ENCODE measurements at regions not wholly inside any gene's neighbourhood (a gene's known extent, or its start where the extent isn't known, plus 50 kb on each side); places are given as distances from the start of the nearest gene placed in this dataset.

DNA sequence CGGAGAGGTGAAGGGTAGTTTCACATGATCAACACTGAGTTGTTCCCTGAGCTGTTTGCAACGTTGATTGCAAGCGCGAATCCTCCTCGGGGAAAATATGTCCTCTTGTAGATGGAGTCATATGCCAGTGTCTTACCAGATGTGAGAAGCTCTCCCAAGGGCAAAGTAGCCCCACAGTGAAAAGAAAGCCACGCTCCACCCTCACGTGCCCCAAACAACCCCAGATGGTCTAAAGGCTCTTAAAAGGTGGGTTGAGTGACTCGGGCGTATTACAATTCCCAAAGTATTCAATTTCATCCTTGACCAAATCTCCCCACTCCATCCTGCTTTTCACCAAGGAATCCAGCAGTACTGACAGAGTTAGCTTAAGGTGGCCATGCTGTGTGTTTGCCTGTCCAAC, 332.1 kb upstream of the SOX11 start:
- Mint-ChIP-seq H3K4me3 (no peak overlapping the region), H3K9me3 (no peaks in the 10 kb centered on the region), H3K27me3 (ENCODE audit: low read depth) (no peaks in the 10 kb centered on the region), H3K4me1 (no peaks in the 10 kb centered on the region), H3K27ac (ENCODE audit: unreplicated experiment) (no peak overlapping the region), H3K36me3 (ENCODE audit: low read depth) (no peaks in the 10 kb centered on the region)
- TF ChIP-seq, protein P1, sequence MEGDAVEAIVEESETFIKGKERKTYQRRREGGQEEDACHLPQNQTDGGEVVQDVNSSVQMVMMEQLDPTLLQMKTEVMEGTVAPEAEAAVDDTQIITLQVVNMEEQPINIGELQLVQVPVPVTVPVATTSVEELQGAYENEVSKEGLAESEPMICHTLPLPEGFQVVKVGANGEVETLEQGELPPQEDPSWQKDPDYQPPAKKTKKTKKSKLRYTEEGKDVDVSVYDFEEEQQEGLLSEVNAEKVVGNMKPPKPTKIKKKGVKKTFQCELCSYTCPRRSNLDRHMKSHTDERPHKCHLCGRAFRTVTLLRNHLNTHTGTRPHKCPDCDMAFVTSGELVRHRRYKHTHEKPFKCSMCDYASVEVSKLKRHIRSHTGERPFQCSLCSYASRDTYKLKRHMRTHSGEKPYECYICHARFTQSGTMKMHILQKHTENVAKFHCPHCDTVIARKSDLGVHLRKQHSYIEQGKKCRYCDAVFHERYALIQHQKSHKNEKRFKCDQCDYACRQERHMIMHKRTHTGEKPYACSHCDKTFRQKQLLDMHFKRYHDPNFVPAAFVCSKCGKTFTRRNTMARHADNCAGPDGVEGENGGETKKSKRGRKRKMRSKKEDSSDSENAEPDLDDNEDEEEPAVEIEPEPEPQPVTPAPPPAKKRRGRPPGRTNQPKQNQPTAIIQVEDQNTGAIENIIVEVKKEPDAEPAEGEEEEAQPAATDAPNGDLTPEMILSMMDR (conservative IDR thresholded peaks at IDR 0.05): no peak
- no peak for DNase-seq (ENCODE audit: low read depth, low spot score)

DNA sequence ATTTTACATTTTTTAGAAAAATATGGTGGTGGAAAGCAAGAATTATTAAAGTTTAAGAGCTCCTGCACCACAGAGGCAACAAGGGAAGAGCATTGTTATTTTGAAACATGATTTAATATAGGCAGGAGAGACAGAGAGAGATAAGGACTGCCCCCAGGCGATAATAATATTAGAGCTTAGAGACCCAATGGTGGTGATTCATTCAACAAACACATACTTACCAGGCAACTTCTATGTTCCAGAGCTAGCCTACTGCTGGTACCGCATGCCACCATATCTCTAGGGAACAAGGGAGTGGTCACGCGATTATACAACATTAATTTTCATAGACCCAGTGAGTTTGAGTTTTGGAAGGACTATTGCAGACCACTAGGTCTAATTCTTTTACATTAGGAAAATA, 327.8 kb upstream of the SOX11 start:
- H3K4me1 Mint-ChIP-seq: peaks cover 10% of the 10 kb centered on the region
- H3K9me3 Mint-ChIP-seq: no peaks in the 10 kb centered on the region
- DNase-seq (ENCODE audit: low read depth, low spot score): no peak
- H3K27ac Mint-ChIP-seq (ENCODE audit: unreplicated experiment): no peak overlapping the region
- no peaks in the 10 kb centered on the region for H3K36me3 Mint-ChIP-seq (ENCODE audit: low read depth)
- no peaks in the 10 kb centered on the region for H3K27me3 Mint-ChIP-seq (ENCODE audit: low read depth)
- no peak overlapping the region for H3K4me3 Mint-ChIP-seq
- TF ChIP-seq, protein P1 (conservative IDR thresholded peaks at IDR 0.05): no peak

DNA sequence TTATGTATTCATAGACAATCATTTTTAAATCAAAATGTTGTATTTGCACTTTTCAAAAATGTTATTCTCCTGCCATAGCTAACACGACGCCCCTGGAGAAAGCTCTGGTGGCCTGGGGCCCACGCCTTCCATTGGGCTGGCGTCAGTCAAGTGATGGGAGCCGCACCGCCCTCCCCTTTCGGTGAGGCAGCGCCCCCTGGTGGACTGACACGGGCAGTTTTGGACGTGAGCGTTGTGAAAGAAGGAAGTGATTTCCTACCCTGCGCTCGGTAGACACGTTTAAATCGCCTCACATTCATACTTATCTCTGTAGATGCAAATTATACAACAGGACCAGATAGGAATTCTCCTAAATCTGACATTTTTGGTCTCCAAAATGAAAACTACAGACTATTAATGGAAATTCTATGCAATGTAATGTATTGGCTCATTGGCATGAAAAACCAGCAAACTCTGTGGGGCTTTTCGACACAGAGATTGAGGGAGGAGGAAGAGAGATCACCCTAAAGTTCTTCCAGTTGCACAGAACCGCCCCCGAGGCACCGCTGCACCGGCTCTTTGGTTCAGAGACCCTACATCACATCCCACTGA, 326.2 kb upstream of the SOX11 start:
- Mint-ChIP-seq H3K36me3 (ENCODE audit: low read depth) (no peaks in the 10 kb centered on the region), H3K4me1 (peaks cover 10% of the 10 kb centered on the region), H3K27ac (ENCODE audit: unreplicated experiment) (no peak overlapping the region), H3K27me3 (ENCODE audit: low read depth) (no peaks in the 10 kb centered on the region), H3K4me3 (no peak overlapping the region), H3K9me3 (no peaks in the 10 kb centered on the region)
- peak; percentile 87 for DNase-seq (ENCODE audit: low read depth, low spot score)
- TF ChIP-seq, protein P1 (conservative IDR thresholded peaks at IDR 0.05): peak; percentile 93

DNA sequence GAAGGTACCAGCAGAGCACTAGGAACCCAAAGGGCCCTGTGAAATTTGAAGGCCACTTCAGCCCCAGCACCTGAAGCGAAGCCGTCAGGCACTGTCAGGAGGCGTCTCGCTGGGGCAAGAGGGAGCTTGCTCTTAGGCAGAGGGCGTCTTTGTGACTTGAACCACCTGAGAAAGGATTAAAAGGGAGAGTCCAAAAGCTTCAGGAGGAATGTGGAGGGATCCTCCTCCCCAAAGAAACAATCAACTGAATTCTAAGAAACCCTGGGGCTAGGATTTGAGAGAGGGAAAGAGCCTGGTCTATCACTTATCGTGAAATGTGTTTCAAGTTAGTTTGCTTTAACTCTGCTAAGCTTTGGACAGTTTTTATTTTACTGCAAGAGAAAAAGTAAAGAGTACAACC, 324.9 kb upstream of the SOX11 start:
- H3K27ac Mint-ChIP-seq (ENCODE audit: unreplicated experiment): no peak overlapping the region
- TF ChIP-seq, protein P1 (conservative IDR thresholded peaks at IDR 0.05): no peak
- no peak for DNase-seq (ENCODE audit: low read depth, low spot score)
- no peaks in the 10 kb centered on the region for H3K36me3 Mint-ChIP-seq (ENCODE audit: low read depth)
- H3K9me3 Mint-ChIP-seq: no peaks in the 10 kb centered on the region
- no peaks in the 10 kb centered on the region for H3K27me3 Mint-ChIP-seq (ENCODE audit: low read depth)
- H3K4me3 Mint-ChIP-seq: peak overlapping the region; percentile 21
- peaks cover 19% of the 10 kb centered on the region for H3K4me1 Mint-ChIP-seq

DNA sequence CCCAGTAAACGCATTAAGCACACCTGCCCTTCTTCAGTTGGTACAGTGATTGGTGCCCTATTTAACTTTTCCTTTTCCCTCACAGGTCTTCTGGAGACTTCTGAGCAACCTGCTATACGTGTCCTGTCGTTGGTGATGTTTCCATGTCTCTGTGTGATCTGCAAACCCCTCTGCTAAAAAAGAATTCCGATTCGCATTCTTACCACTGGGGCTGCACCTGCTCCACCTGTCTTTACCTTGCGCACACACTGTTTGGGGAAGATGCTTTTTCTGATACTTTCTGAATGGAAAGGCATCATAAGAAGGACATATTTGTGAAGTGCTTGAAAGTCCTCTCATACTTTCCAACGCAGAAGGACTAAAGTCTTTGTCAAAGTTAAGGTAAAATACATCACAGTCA, 323.9 kb upstream of the SOX11 start:
- TF ChIP-seq, protein P1 (conservative IDR thresholded peaks at IDR 0.05): peak; percentile 51

More for the DNA sequence above, 323.9 kb upstream of the SOX11 start:
- no peaks in the 10 kb centered on the region for H3K27me3 Mint-ChIP-seq (ENCODE audit: low read depth)
- H3K27ac Mint-ChIP-seq (ENCODE audit: unreplicated experiment): no peak overlapping the region
- H3K9me3 Mint-ChIP-seq: no peaks in the 10 kb centered on the region
- H3K4me1 Mint-ChIP-seq: peaks cover 29% of the 10 kb centered on the region
- no peak for DNase-seq (ENCODE audit: low read depth, low spot score)
- H3K36me3 Mint-ChIP-seq (ENCODE audit: low read depth): no peaks in the 10 kb centered on the region
- no peak overlapping the region for H3K4me3 Mint-ChIP-seq

Measured in neural crest cell (in vitro differentiated cells).